COLO829 (cell line): ENCODE measurements at regions not wholly inside any gene's neighbourhood (a gene's known extent, or its start where the extent isn't known, plus 50 kb on each side); places are given as distances from the start of the nearest gene placed in this dataset.
"Not testable (repeated sequence)": the region's sequence is repeated elsewhere in the genome, so short reads cannot be mapped to it uniquely, and the experiment has no call there.

Source experiments
- DNase-seq: peaks from one replicate; pipeline ENCODE4 v3.0.0; 2012; ENCODE audit warnings: low spot score

DNA sequence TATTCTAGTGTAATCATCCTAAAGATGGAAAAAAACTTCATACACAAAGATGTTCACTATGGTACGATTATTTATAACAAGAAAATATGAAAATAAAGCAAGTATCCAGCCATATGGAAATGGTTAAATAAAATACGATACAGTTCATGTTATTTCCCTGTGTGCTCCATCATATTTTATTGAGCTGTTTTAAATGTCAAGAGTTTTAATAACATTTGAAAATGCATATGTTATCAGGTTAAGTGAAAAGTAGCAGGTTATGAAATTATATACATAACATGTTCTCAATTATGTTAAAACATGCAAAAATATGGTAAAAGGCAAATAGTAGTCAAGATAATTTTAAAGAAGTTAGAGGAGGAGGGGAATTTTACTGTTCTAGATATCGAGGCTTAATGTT is 192.0 kb downstream of the HNRNPD start:
- no peak for DNase-seq

GRCh38 chr4:82172186-82172585 is 201.6 kb downstream of the HNRNPD start:
- no peak for DNase-seq

GRCh38 chr4:82171531-82172155 is 202.1 kb downstream of the HNRNPD start:
- no peak for DNase-seq

DNA sequence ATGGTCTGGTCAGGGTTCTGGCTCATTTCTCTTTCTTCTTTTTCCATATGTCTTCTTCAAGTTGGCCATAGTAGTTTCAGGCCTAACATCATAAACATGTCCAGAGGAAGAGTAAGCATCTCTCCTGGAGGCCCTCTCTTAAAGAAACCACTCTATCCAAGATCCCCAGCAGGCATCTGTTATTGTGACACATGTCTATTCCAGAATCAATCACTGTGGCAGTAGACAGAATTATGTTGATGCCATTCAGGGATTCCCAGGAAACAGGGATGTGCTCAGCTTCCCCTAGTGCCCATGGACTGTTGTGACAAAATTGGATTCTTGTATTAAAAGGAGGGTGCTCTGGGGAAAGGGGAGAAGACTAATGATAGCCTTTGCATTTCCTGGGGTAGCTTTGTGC is 224.0 kb downstream of the HNRNPD start:
- no peak for DNase-seq

DNA sequence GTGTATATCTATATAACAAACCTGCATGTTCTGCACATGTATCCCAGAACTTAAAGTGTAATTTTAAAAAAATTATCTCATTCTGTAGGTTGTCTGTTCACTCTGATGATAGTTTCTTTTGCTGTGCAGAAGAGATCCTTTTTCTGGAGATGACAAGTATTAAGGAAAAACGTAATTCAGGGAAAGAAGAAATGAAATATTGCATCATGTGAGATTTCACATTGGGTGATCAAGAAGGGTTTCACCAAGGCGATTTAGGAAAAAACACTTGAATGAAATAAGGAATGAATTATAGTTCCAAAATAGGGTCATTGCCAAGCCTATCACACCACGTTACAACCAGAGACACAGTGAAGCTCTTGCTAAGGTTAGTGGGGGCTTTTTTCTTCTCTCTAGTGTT is 227.9 kb downstream of the HNRNPD start:
- no peak for DNase-seq

DNA sequence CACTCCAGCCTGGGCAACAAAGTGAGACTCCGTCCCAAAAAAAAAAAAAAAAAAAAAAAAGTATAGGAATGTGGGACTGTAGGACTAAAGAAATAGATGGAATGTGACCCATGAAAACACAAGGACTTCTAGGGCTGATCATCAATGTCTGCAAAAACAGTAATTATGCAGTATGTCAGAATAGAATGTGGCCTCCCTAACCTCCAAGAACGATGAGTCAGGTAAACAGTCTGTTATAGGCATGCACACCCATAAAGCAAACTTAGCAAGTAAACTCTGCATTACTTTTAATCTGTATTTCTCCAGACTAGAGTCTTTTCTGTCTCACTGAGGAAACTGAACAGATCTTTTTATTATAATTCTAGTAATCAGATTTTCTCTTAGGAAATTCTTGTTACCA is 233.4 kb downstream of the HNRNPD start:
- no peak for DNase-seq

DNA sequence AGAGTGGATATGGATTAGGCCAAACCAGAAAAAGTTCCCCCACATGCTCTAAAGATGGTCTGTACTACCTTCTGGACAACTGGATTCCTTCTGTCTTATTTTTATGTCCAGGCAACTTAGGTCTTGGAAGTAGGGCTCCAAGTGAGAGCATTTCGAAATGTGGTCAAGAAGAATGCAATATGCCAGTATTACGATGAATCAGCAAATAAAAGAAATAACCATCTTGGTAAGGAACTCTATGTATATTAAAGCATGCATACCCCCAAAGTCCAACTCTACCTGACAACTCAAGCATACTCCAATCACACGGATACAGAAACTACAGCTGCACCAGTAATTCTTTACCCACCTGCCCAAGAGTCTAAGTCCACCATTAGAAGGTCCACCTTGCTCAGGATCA is 234.5 kb downstream of the HNRNPD start:
- no peak for DNase-seq

DNA sequence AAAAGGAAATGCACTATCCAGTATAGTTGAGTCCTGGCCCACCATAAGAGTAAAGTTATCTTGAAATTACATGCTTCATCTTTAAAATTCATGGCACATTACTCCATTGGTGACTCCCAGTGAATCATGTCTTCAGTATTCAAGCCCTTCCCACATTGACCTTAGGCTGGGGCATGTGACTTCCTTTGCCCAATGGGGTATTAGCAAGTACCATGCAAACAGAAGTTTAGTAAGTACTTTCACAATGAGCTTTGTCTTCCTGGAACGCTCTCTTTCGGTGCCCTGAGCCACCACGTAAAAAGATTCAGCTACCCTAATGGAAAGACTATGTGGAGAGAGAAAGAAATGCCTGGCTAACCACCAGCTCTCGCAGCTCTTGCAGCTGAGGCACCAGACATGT is 235.4 kb downstream of the HNRNPD start:
- no peak for DNase-seq

- DNase-seq: no peak
Observed at GRCh38 chr4:82136161-82136801, 237.5 kb downstream of the HNRNPD start.

GRCh38 chr4:82128355-82128754 is 245.4 kb downstream of the HNRNPD start:
- DNase-seq: no peak

GRCh38 chr4:82126512-82127040 is 247.2 kb downstream of the HNRNPD start:
- no peak for DNase-seq

- no peak for DNase-seq
Observed at GRCh38 chr4:82125787-82126297, 247.9 kb downstream of the HNRNPD start.

GRCh38 chr4:82124932-82125786 is 248.6 kb downstream of the HNRNPD start:
- no peak for DNase-seq

GRCh38 chr4:82124365-82124764 is 249.4 kb downstream of the HNRNPD start:
- DNase-seq: no peak

DNA sequence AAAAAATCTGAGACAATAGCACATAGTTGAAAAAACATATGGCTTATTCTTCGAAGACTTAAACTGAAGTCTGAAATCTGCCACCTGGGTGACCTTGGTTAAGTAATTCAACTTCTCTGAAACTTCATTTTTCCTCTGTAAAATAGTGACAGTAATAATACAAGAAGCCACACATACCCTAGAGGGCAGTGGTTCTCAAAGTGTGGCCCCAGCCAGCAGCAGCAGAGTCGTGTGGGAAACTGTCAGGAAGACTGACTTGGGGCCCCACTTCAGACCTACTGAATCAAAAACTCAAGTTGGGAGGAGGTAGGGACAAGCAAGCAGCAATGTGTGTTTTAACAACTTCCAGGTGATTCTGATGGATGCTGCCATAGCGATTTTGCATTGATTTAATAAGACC is 249.9 kb downstream of the HNRNPD start:
- no peak for DNase-seq

DNA sequence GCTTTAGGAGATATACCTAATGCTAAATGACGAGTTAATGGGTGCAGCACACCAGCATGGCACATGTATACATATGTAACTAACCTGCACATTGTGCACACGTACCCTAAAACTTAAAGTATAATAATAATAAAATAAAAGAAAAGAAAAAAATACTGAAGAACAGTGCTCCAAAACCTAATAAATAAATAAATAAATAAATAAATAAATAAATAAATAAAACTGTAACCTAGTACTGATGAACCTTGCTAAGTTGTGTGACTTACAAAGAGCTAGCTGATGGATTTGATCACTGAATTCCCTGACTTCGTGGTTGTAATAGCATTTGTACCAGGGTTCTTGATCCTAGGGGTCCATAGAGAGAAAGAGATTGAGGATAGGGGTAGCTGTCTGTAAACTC is 258.6 kb downstream of the HNRNPD start:
- not testable (repeated sequence) for DNase-seq

- DNase-seq: no peak
Observed at GRCh38 chr4:82108506-82108905, 265.3 kb downstream of the HNRNPD start.

- no peak for DNase-seq
Observed at GRCh38 chr4:82104578-82104977, 269.2 kb downstream of the HNRNPD start.

DNA sequence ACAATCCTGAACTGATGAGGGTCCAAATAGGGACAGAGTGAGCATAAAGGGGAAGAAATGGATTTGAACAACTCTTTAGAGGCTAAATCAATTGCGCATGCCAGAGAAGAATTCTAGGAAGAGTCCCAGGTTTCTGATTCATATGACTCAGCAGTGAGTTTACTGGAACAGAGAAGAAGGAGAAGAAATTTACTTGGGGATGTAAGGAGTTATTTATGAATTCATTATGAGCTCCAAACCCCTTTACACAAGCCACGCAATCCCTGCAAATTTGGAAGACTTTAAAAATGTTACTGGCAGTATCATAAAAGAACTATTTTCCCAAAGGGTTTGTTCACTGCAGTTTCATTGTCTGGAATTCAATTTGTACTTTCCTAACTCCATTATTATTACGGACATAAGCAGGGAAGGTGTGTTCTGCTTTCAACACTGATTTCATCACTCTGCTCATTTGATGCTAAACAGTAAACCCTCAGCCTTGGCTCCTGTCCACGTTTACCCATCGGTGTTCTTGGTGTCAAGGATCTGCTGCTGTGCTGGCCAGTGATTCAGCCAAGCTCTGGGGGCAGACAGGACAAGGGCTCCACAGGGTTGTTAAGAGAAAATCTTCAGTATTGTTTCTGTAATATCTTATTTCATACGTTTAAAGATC is 273.7 kb downstream of the HNRNPD start:
- DNase-seq: no peak

- DNase-seq: no peak
Observed at GRCh38 chr4:82097504-82097903, 276.3 kb downstream of the HNRNPD start.

GRCh38 chr4:82090717-82091116 is 283.1 kb downstream of the HNRNPD start:
- no peak for DNase-seq

GRCh38 chr4:82084747-82085146 is 289.0 kb downstream of the HNRNPD start:
- no peak for DNase-seq
